Epithelial cell of esophagus (primary cell): ENCODE measurements at regions not wholly inside any gene's neighbourhood (a gene's known extent, or its start where the extent isn't known, plus 50 kb on each side); places are given as distances from the start of the nearest gene placed in this dataset.

Experiments
- DNase-seq: peaks from one replicate; pipeline ENCODE4 v3.0.0; 2010; ENCODE audit warnings: low read depth
- H3K4me3 ChIP-seq: 2 replicates; pipeline ENCODE4 v1.5.1; 2011; ENCODE audit warnings: mild to moderate bottlenecking, low read length, control low read depth
- CTCF ChIP-seq: IDR thresholded peaks from 2 replicates; pipeline ENCODE4 v1.5.1; 2011; ENCODE audit warnings: low read depth, mild to moderate bottlenecking, low read length, control low read depth, inconsistent platforms; ENCODE audit not compliant: insufficient read depth; ENCODE audit errors: missing control alignments

- H3K4me3 ChIP-seq = no peak overlapping the region
- TF ChIP-seq CTCF = no peak
- DNase-seq = no peak
Observed at GRCh38 chr2:48178611-48179010, 135.9 kb upstream of the FOXN2 start.

- no peak overlapping the region for H3K4me3 ChIP-seq
- DNase-seq = no peak
- no peak for TF ChIP-seq CTCF
Observed at GRCh38 chr2:48180557-48180956, 133.9 kb upstream of the FOXN2 start.

- no peak overlapping the region for H3K4me3 ChIP-seq
- no peak for TF ChIP-seq CTCF
- no peak for DNase-seq
Observed at GRCh38 chr2:48183276-48183675, 131.2 kb upstream of the FOXN2 start.

GRCh38 chr2:48183991-48184390 is 130.5 kb upstream of the FOXN2 start:
- TF ChIP-seq CTCF = no peak
- DNase-seq = no peak
- no peak overlapping the region for H3K4me3 ChIP-seq

- H3K4me3 ChIP-seq = no peak overlapping the region
- DNase-seq = no peak
- no peak for TF ChIP-seq CTCF
Observed at GRCh38 chr2:48187503-48187902, 127.0 kb upstream of the FOXN2 start.

GRCh38 chr2:48189552-48190228 is 124.8 kb upstream of the FOXN2 start:
- no peak for DNase-seq
- no peak for TF ChIP-seq CTCF
- no peak overlapping the region for H3K4me3 ChIP-seq

GRCh38 chr2:48190230-48190629 is 124.3 kb upstream of the FOXN2 start:
- TF ChIP-seq CTCF = no peak
- DNase-seq = no peak
- H3K4me3 ChIP-seq = no peak overlapping the region
